ENCODE measurements at regions not wholly inside any gene's neighbourhood (a gene's known extent, or its start where the extent isn't known, plus 50 kb on each side); places are given as distances from the start of the nearest gene placed in this dataset.
"Not testable (repeated sequence)": the region's sequence is repeated elsewhere in the genome, so short reads cannot be mapped to it uniquely, and the experiment has no call there.

GRCh38 chrX:5674036-5674435 is 554.6 kb downstream of the NLGN4X start:
- no peak for DNase-seq (ENCODE audit: low spot score)
- H3K27me3 Mint-ChIP-seq (ENCODE audit: low read depth), result no peaks in the 10 kb centered on the region
- intact Hi-C loops (cut with micrococcal nuclease), result no loop called here
- no peak overlapping the region for H3K4me3 Mint-ChIP-seq (ENCODE audit: low read depth)
- no peak overlapping the region for H3K27ac Mint-ChIP-seq
- no peaks in the 10 kb centered on the region for H3K4me1 Mint-ChIP-seq (ENCODE audit: low read depth)
- no peaks in the 10 kb centered on the region for H3K36me3 Mint-ChIP-seq (ENCODE audit: low read depth)
- H3K9me3 Mint-ChIP-seq, result peaks cover 4% of the 10 kb centered on the region

GRCh38 chrX:5672099-5672498 is 556.6 kb downstream of the NLGN4X start:
- DNase-seq (ENCODE audit: low spot score), result no peak
- Mint-ChIP-seq H3K4me3 (ENCODE audit: low read depth) (no peak overlapping the region), H3K4me1 (ENCODE audit: low read depth) (no peaks in the 10 kb centered on the region), H3K27ac (no peak overlapping the region), H3K9me3 (peaks cover 4% of the 10 kb centered on the region), H3K27me3 (ENCODE audit: low read depth) (no peaks in the 10 kb centered on the region), H3K36me3 (ENCODE audit: low read depth) (no peaks in the 10 kb centered on the region)
- intact Hi-C loops (cut with micrococcal nuclease), result no loop called here

GRCh38 chrX:5666689-5667088 is 562.0 kb downstream of the NLGN4X start:
- intact Hi-C loops (cut with micrococcal nuclease); H3K9me3 Mint-ChIP-seq; H3K4me1 Mint-ChIP-seq (ENCODE audit: low read depth); H3K36me3 Mint-ChIP-seq (ENCODE audit: low read depth); DNase-seq (ENCODE audit: low spot score); H3K27ac Mint-ChIP-seq; H3K27me3 Mint-ChIP-seq (ENCODE audit: low read depth); H3K4me3 Mint-ChIP-seq (ENCODE audit: low read depth): not testable (repeated sequence)

- no peaks in the 10 kb centered on the region for H3K36me3 Mint-ChIP-seq (ENCODE audit: low read depth)
- H3K4me1 Mint-ChIP-seq (ENCODE audit: low read depth), result no peaks in the 10 kb centered on the region
- no peak overlapping the region for H3K27ac Mint-ChIP-seq
- peaks cover 20% of the 10 kb centered on the region for H3K9me3 Mint-ChIP-seq
- no peak for DNase-seq (ENCODE audit: low spot score)
- H3K27me3 Mint-ChIP-seq (ENCODE audit: low read depth), result no peaks in the 10 kb centered on the region
- H3K4me3 Mint-ChIP-seq (ENCODE audit: low read depth), result no peak overlapping the region
- intact Hi-C loops (cut with micrococcal nuclease), result no loop called here
These were observed 572.1 kb downstream of the NLGN4X start for GRCh38 chrX:5656544-5656943.

- no peaks in the 10 kb centered on the region for H3K27me3 Mint-ChIP-seq (ENCODE audit: low read depth)
- intact Hi-C loops (cut with micrococcal nuclease), result no loop called here
- no peak for DNase-seq (ENCODE audit: low spot score)
These were observed 577.8 kb downstream of the NLGN4X start for GRCh38 chrX:5650904-5651303.

GRCh38 chrX:5648941-5649568 is 579.6 kb downstream of the NLGN4X start:
- no peak for DNase-seq (ENCODE audit: low spot score)
- intact Hi-C loops (cut with micrococcal nuclease), result no loop called here
- Mint-ChIP-seq H3K4me1 (ENCODE audit: low read depth) (no peaks in the 10 kb centered on the region), H3K27me3 (ENCODE audit: low read depth) (no peaks in the 10 kb centered on the region), H3K27ac (no peak overlapping the region), H3K9me3 (peaks cover 15% of the 10 kb centered on the region), H3K4me3 (ENCODE audit: low read depth) (no peak overlapping the region), H3K36me3 (ENCODE audit: low read depth) (no peaks in the 10 kb centered on the region)

More at GRCh38 chrX:5650904-5651303, 577.8 kb downstream of the NLGN4X start:
- Mint-ChIP-seq H3K27ac (no peak overlapping the region), H3K36me3 (ENCODE audit: low read depth) (no peaks in the 10 kb centered on the region), H3K9me3 (peaks cover 25% of the 10 kb centered on the region), H3K4me3 (ENCODE audit: low read depth) (no peak overlapping the region), H3K4me1 (ENCODE audit: low read depth) (no peaks in the 10 kb centered on the region)

- Mint-ChIP-seq H3K4me3 (ENCODE audit: low read depth) (no peak overlapping the region), H3K27ac (no peak overlapping the region), H3K36me3 (ENCODE audit: low read depth) (no peaks in the 10 kb centered on the region), H3K9me3 (peaks cover 18% of the 10 kb centered on the region), H3K27me3 (ENCODE audit: low read depth) (no peaks in the 10 kb centered on the region), H3K4me1 (ENCODE audit: low read depth) (no peaks in the 10 kb centered on the region)
- no peak for DNase-seq (ENCODE audit: low spot score)
- intact Hi-C loops (cut with micrococcal nuclease), result no loop called here
These were observed 581.8 kb downstream of the NLGN4X start for GRCh38 chrX:5646818-5647217.

- intact Hi-C loops (cut with micrococcal nuclease), result no loop called here
- no peaks in the 10 kb centered on the region for H3K27me3 Mint-ChIP-seq (ENCODE audit: low read depth)
- H3K4me3 Mint-ChIP-seq (ENCODE audit: low read depth), result no peak overlapping the region
- H3K36me3 Mint-ChIP-seq (ENCODE audit: low read depth), result no peaks in the 10 kb centered on the region
- no peak for DNase-seq (ENCODE audit: low spot score)
- no peaks in the 10 kb centered on the region for H3K4me1 Mint-ChIP-seq (ENCODE audit: low read depth)
- no peak overlapping the region for H3K27ac Mint-ChIP-seq
- peaks cover 18% of the 10 kb centered on the region for H3K9me3 Mint-ChIP-seq
These were observed 583.9 kb downstream of the NLGN4X start for GRCh38 chrX:5644776-5645175.

- Mint-ChIP-seq H3K4me3 (ENCODE audit: low read depth) (no peak overlapping the region), H3K27ac (no peak overlapping the region), H3K36me3 (ENCODE audit: low read depth) (no peaks in the 10 kb centered on the region), H3K27me3 (ENCODE audit: low read depth) (no peaks in the 10 kb centered on the region), H3K9me3 (peaks cover 15% of the 10 kb centered on the region), H3K4me1 (ENCODE audit: low read depth) (no peaks in the 10 kb centered on the region)
- DNase-seq (ENCODE audit: low spot score), result no peak
- intact Hi-C loops (cut with micrococcal nuclease), result no loop called here
These were observed 588.6 kb downstream of the NLGN4X start for GRCh38 chrX:5640071-5640470.

GRCh38 chrX:5638572-5638971 is 590.1 kb downstream of the NLGN4X start:
- Mint-ChIP-seq H3K27ac (no peak overlapping the region), H3K4me3 (ENCODE audit: low read depth) (no peak overlapping the region), H3K4me1 (ENCODE audit: low read depth) (no peaks in the 10 kb centered on the region), H3K27me3 (ENCODE audit: low read depth) (no peaks in the 10 kb centered on the region), H3K9me3 (peaks cover 12% of the 10 kb centered on the region), H3K36me3 (ENCODE audit: low read depth) (no peaks in the 10 kb centered on the region)
- DNase-seq (ENCODE audit: low spot score), result no peak
- intact Hi-C loops (cut with micrococcal nuclease), result no loop called here

GRCh38 chrX:5632887-5633286 is 595.8 kb downstream of the NLGN4X start:
- H3K4me3 Mint-ChIP-seq (ENCODE audit: low read depth), result no peak overlapping the region
- no peak overlapping the region for H3K27ac Mint-ChIP-seq
- H3K27me3 Mint-ChIP-seq (ENCODE audit: low read depth), result no peaks in the 10 kb centered on the region
- peaks cover 12% of the 10 kb centered on the region for H3K9me3 Mint-ChIP-seq
- DNase-seq (ENCODE audit: low spot score), result no peak
- intact Hi-C loops (cut with micrococcal nuclease), result no loop called here
- no peaks in the 10 kb centered on the region for H3K4me1 Mint-ChIP-seq (ENCODE audit: low read depth)
- no peaks in the 10 kb centered on the region for H3K36me3 Mint-ChIP-seq (ENCODE audit: low read depth)

GRCh38 chrX:5632061-5632614 is 596.5 kb downstream of the NLGN4X start:
- Mint-ChIP-seq H3K36me3 (ENCODE audit: low read depth) (no peaks in the 10 kb centered on the region), H3K4me3 (ENCODE audit: low read depth) (no peak overlapping the region), H3K9me3 (peaks cover 12% of the 10 kb centered on the region), H3K27ac (no peak overlapping the region), H3K4me1 (ENCODE audit: low read depth) (no peaks in the 10 kb centered on the region), H3K27me3 (ENCODE audit: low read depth) (no peaks in the 10 kb centered on the region)
- no peak for DNase-seq (ENCODE audit: low spot score)
- intact Hi-C loops (cut with micrococcal nuclease), result no loop called here

GRCh38 chrX:5617666-5618065 is 611.0 kb downstream of the NLGN4X start:
- peaks cover 9% of the 10 kb centered on the region for H3K9me3 Mint-ChIP-seq
- H3K27ac Mint-ChIP-seq, result no peak overlapping the region
- H3K36me3 Mint-ChIP-seq (ENCODE audit: low read depth), result no peaks in the 10 kb centered on the region
- intact Hi-C loops (cut with micrococcal nuclease), result no loop called here
- no peak for DNase-seq (ENCODE audit: low spot score)
- no peaks in the 10 kb centered on the region for H3K4me1 Mint-ChIP-seq (ENCODE audit: low read depth)
- no peaks in the 10 kb centered on the region for H3K27me3 Mint-ChIP-seq (ENCODE audit: low read depth)
- H3K4me3 Mint-ChIP-seq (ENCODE audit: low read depth), result no peak overlapping the region

GRCh38 chrX:5595570-5595969 is 633.1 kb downstream of the NLGN4X start:
- H3K27ac Mint-ChIP-seq, result no peak overlapping the region
- H3K9me3 Mint-ChIP-seq, result peaks cover 15% of the 10 kb centered on the region

More at GRCh38 chrX:5595570-5595969, 633.1 kb downstream of the NLGN4X start:
- DNase-seq (ENCODE audit: low spot score), result no peak
- H3K4me1 Mint-ChIP-seq (ENCODE audit: low read depth), result no peaks in the 10 kb centered on the region
- H3K4me3 Mint-ChIP-seq (ENCODE audit: low read depth), result no peak overlapping the region
- intact Hi-C loops (cut with micrococcal nuclease), result no loop called here
- no peaks in the 10 kb centered on the region for H3K27me3 Mint-ChIP-seq (ENCODE audit: low read depth)
- H3K36me3 Mint-ChIP-seq (ENCODE audit: low read depth), result no peaks in the 10 kb centered on the region
